Naive thymus-derived CD4-positive, alpha-beta T cell (primary cell): ENCODE measurements at regions not wholly inside any gene's neighbourhood (a gene's known extent, or its start where the extent isn't known, plus 50 kb on each side); places are given as distances from the start of the nearest gene placed in this dataset.

ENCODE experiments used
- ATAC-seq: fragments of 150-1000 bp; cut with Tn5 transposase; 2 replicates; pipeline ENCODE4 v1.10.0; 2021; ENCODE audit warnings: mild to moderate bottlenecking, moderate library complexity
- CTCF ChIA-PET: fragments of 350-600 bp; sonication (Branson Sonifier 250); formaldehyde crosslinking; loops from one replicate; lab custom pipeline; 2021; ENCODE audit warnings: antibody characterized with exemption; lab: Charles Lee
- POLR2A ChIA-PET: fragments of 350-600 bp; sonication (Branson Sonifier 250); formaldehyde crosslinking; loops from one replicate; lab custom pipeline; 2021; ENCODE audit warnings: antibody characterized with exemption, inconsistent platforms; lab: Charles Lee
- DNase-seq, 9 donors: peaks; one replicate each; pipeline versions ENCODE4 v3.0.0 to v3.0.0-alpha.2; 2020 to 2022; ENCODE audit warnings: mixed read lengths in 1 of 9
- H3K27ac ChIP-seq: one replicate; pipeline ENCODE4 v1.7.0; 2013; ENCODE audit warnings: mild to moderate bottlenecking, low read depth, low read length, moderate library complexity
- H3K27me3 ChIP-seq, 2 donors: one replicate each; pipeline ENCODE4 v1.7.0; 2013; ENCODE audit warnings: low read length in 2 of 2, mild to moderate bottlenecking in 2 of 2, moderate library complexity in 2 of 2; ENCODE audit not compliant: control insufficient read depth in 2 of 2, insufficient read depth in 2 of 2
- H3K36me3 ChIP-seq, 3 experiments: 1 replicate in 2 of 3; 2 replicates in 1 of 3; pipeline ENCODE4 v1.7.0; 2013; ENCODE audit warnings: low read length in 3 of 3, mild to moderate bottlenecking in 3 of 3, moderate library complexity in 1 of 3; ENCODE audit not compliant: insufficient read depth in 3 of 3, control insufficient read depth in 2 of 3
- H3K4me1 ChIP-seq, 2 donors: one replicate each; pipeline ENCODE4 v1.7.0; 2013; ENCODE audit warnings: low read length in 2 of 2, mild to moderate bottlenecking in 2 of 2, moderate library complexity in 1 of 2; ENCODE audit not compliant: control insufficient read depth in 2 of 2, insufficient read depth in 2 of 2
- H3K4me3 ChIP-seq: 2 replicates; pipeline ENCODE4 v1.7.0; 2013; ENCODE audit warnings: mild to moderate bottlenecking, low read length
- H3K9me3 ChIP-seq, 3 experiments: 1 replicate in 2 of 3; 2 replicates in 1 of 3; pipeline ENCODE4 v1.7.0; 2013; ENCODE audit warnings: low read length in 3 of 3; ENCODE audit not compliant: control insufficient read depth in 2 of 3
- H3K27ac Mint-ChIP-seq, 9 donors: one replicate each; pipeline ENCODE4 v1.8.0; 2020 to 2022; ENCODE audit warnings: mixed read lengths in 9 of 9, mild to moderate bottlenecking in 8 of 9, moderate library complexity in 5 of 9, inconsistent platforms in 2 of 9
- H3K27me3 Mint-ChIP-seq, 5 donors: one replicate each; pipeline ENCODE4 v1.8.0; 2021 to 2022; ENCODE audit warnings: mixed read lengths in 5 of 5, mild to moderate bottlenecking in 1 of 5
- H3K36me3 Mint-ChIP-seq, 5 donors: one replicate each; pipeline ENCODE4 v1.8.0; 2020 to 2022; ENCODE audit warnings: mixed read lengths in 5 of 5, mild to moderate bottlenecking in 3 of 5, inconsistent platforms in 1 of 5
- H3K4me1 Mint-ChIP-seq, 7 donors: one replicate each; pipeline ENCODE4 v1.8.0; 2020 to 2022; ENCODE audit warnings: mixed read lengths in 7 of 7, mild to moderate bottlenecking in 3 of 7, inconsistent platforms in 1 of 7
- H3K4me3 Mint-ChIP-seq, 10 donors: one replicate each; pipeline ENCODE4 v1.8.0; 2020 to 2022; ENCODE audit warnings: mild to moderate bottlenecking in 10 of 10, mixed read lengths in 10 of 10, moderate library complexity in 6 of 10, inconsistent platforms in 2 of 10
- H3K9me3 Mint-ChIP-seq, 11 donors: one replicate each; pipeline ENCODE4 v1.8.0; 2020 to 2022; ENCODE audit warnings: mixed read lengths in 11 of 11, mild to moderate bottlenecking in 4 of 11, inconsistent platforms in 1 of 11, moderate library complexity in 1 of 11
- intact Hi-C, 2 donors: fragments of 100-400 bp; cut with micrococcal nuclease; formaldehyde crosslinking; loops; one replicate each; pipeline ENCODE4 v1.15.1; 2023

DNA sequence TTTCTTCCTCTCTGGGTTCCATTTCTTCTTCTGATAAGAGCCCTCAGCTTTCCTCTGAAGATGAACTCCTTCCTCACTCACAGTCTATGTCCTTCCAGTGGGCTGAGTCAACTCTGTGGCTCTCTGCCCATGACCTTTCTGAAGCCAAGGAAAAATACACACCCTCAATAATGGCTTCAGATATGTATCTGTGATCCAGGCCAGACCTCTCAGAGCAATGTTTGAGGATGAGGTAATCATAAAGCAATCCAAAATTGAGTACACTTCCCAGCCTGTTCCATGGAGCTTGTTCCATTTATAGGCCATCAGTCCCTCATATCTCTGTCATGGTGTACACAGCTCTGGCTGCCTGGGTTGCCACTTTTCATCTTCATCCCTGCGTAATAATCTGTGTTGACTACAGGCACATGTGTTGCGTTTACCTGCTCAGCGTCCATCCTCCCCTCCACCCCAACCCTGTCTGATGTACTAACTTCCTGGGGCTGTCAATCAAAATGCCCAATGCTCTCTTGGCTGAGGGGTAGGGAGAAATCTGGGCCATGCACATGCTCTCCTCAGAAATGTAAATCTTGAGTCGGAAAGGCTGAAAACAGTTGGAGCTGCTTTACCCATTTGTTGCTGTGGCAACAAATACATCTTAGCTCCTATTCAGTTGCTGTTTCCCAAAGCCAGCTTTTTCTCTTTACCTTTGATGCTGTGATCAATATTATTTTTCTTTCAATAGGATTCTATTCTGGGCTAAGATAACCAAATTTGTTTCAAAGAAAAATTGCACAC, 377.8 kb upstream of the TMEM132C start:
- intact Hi-C loops = no loop called here

DNA sequence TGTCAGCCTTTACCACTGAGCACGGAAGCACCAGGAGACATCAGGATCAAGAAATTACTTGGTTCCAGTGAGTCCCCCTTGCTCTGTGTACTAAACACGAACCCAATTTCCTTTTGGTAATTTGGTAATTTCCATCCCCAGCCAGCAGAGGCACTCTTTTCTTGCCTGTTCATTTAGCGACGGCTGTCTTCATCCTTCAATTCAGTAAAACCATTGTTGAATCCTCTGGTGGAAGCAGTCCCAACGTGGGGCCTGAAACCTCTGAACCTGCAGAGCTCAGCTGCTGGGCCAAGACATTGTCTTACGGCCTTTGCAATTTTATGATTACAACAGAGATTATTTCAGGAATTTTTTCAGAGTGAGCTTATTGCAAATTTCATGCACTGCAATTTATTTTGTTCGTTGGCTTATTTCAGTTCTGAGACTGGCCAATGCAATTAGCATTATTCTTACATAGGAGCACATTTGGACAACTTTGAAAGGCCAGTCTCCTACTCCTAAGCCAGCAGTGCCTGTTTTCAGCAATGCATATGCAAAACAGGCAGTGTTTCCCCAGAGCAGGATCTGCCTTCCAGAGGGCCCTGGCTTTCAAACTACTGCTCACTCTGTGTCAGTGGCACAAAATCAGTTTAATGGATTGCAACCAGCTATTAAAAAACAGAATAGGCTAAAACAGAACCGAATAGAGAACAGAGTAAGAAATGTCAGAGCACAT, 372.9 kb upstream of the TMEM132C start:
- no peaks in the 10 kb centered on the region for H3K27me3 ChIP-seq
- H3K36me3 ChIP-seq = no peaks in the 10 kb centered on the region
- ChIA-PET POLR2A (no interaction called here), CTCF (no interaction called here)
- H3K36me3 Mint-ChIP-seq = no peaks in the 10 kb centered on the region
- no peaks in the 10 kb centered on the region for H3K4me1 Mint-ChIP-seq
- H3K4me3 ChIP-seq = no peak overlapping the region
- peaks cover 0 to 14% (median 6%) of the 10 kb centered on the region in 11 donors for H3K9me3 Mint-ChIP-seq
- no peak for DNase-seq
- intact Hi-C loops = no loop called here
- no peaks in the 10 kb centered on the region for H3K27me3 Mint-ChIP-seq
- H3K9me3 ChIP-seq = no peaks in the 10 kb centered on the region
- no peak overlapping the region for H3K27ac ChIP-seq
- no peak overlapping the region for H3K4me3 Mint-ChIP-seq
- no peaks in the 10 kb centered on the region for H3K4me1 ChIP-seq
- H3K27ac Mint-ChIP-seq = no peak overlapping the region
- ATAC-seq = no peak

More for the DNA sequence above, 377.8 kb upstream of the TMEM132C start:
- CTCF ChIA-PET = no interaction called here
- H3K4me3 Mint-ChIP-seq = no peak overlapping the region
- DNase-seq (no peak), ATAC-seq (no peak)
- no peaks in the 10 kb centered on the region for H3K4me1 Mint-ChIP-seq
- H3K27me3 Mint-ChIP-seq = no peaks in the 10 kb centered on the region
- no peaks in the 10 kb centered on the region for H3K36me3 Mint-ChIP-seq
- H3K9me3 Mint-ChIP-seq = peaks cover 0 to 18% (median 3%) of the 10 kb centered on the region in 11 donors
- Histone ChIP-seq H3K27ac (no peak overlapping the region), H3K36me3 (no peaks in the 10 kb centered on the region), H3K4me1 (no peaks in the 10 kb centered on the region), H3K4me3 (no peak overlapping the region), H3K27me3 (no peaks in the 10 kb centered on the region), H3K9me3 (no peaks in the 10 kb centered on the region)
- POLR2A ChIA-PET = no interaction called here
- no peak overlapping the region for H3K27ac Mint-ChIP-seq

DNA sequence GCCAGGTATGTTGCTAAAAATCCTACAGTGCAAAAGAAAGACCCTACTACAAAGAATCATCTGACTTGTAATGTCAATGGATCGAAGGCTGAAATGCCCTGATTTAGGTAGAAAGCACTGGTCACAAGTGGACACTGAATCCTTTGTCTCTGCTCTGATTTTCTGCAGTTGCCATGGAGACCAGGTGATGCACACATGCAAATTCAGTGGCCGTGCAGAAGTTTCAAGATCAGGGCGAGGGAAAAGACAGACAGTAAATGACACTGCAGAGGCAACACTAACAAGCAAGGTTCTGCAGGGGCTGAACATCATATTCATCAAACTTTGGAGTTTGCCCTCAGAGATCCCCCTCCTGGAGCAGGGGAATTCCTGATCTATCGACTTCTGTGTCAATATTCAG, 370.3 kb upstream of the TMEM132C start:
- H3K27ac ChIP-seq = no peak overlapping the region
- H3K9me3 Mint-ChIP-seq = peaks cover 0 to 16% (median 4%) of the 10 kb centered on the region in 11 donors

GRCh38 chr12:127898616-127899015, 368.4 kb upstream of the TMEM132C start:
- ChIA-PET POLR2A (no interaction called here), CTCF (no interaction called here)
- no peaks in the 10 kb centered on the region for H3K9me3 ChIP-seq
- H3K27me3 Mint-ChIP-seq = no peaks in the 10 kb centered on the region
- H3K9me3 Mint-ChIP-seq = peaks cover 0 to 19% (median 3%) of the 10 kb centered on the region in 11 donors
- intact Hi-C loops = no loop called here
- no peaks in the 10 kb centered on the region for H3K27me3 ChIP-seq
- H3K4me1 Mint-ChIP-seq = no peaks in the 10 kb centered on the region
- DNase-seq (no peak), ATAC-seq (no peak)
- H3K36me3 Mint-ChIP-seq = no peaks in the 10 kb centered on the region
- H3K4me3 ChIP-seq = no peak overlapping the region
- H3K4me3 Mint-ChIP-seq = no peak overlapping the region
- no peaks in the 10 kb centered on the region for H3K36me3 ChIP-seq
- H3K27ac ChIP-seq = no peak overlapping the region
- no peak overlapping the region for H3K27ac Mint-ChIP-seq
- no peaks in the 10 kb centered on the region for H3K4me1 ChIP-seq

More for the DNA sequence above, 370.3 kb upstream of the TMEM132C start:
- Histone ChIP-seq H3K36me3 (no peaks in the 10 kb centered on the region), H3K9me3 (no peaks in the 10 kb centered on the region), H3K4me3 (no peak overlapping the region), H3K27me3 (no peaks in the 10 kb centered on the region), H3K4me1 (no peaks in the 10 kb centered on the region)
- H3K27ac Mint-ChIP-seq = no peak overlapping the region
- H3K4me3 Mint-ChIP-seq = no peak overlapping the region
- ATAC-seq (no peak), DNase-seq (no peak)
- no peaks in the 10 kb centered on the region for H3K4me1 Mint-ChIP-seq
- CTCF ChIA-PET = no interaction called here
- no peaks in the 10 kb centered on the region for H3K27me3 Mint-ChIP-seq
- POLR2A ChIA-PET = no interaction called here
- intact Hi-C loops = no loop called here
- H3K36me3 Mint-ChIP-seq = no peaks in the 10 kb centered on the region

DNA sequence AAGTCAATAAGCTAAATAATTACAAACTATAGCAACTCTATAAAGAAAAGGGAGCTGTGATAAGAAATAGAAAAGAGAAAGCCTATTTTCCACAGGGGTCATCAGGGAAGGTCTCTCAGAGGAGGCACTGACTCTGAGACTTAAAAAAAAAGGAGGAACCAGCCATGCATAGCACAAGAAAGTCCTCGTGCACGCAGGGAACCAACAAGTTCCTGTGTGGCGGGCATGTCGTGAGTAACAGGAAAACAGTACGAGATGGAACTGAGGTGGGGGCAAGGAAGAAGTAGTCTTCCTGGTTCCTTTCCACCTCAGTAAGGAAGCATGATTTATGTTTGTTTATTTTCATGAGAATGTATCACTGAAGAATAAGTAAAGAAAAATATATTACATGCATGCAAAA, 367.0 kb upstream of the TMEM132C start:
- intact Hi-C loops = no loop called here
- DNase-seq (no peak), ATAC-seq (no peak)
- CTCF ChIA-PET = no interaction called here
- H3K27me3 Mint-ChIP-seq = no peaks in the 10 kb centered on the region
- POLR2A ChIA-PET = no interaction called here
- no peak overlapping the region for H3K27ac Mint-ChIP-seq
- Histone ChIP-seq H3K9me3 (no peaks in the 10 kb centered on the region), H3K4me3 (no peak overlapping the region), H3K36me3 (no peaks in the 10 kb centered on the region), H3K27ac (no peak overlapping the region), H3K4me1 (no peaks in the 10 kb centered on the region), H3K27me3 (no peaks in the 10 kb centered on the region)
- no peaks in the 10 kb centered on the region for H3K36me3 Mint-ChIP-seq
- H3K4me3 Mint-ChIP-seq = no peak overlapping the region
- H3K9me3 Mint-ChIP-seq = peaks cover 0 to 17% (median 6%) of the 10 kb centered on the region in 11 donors
- H3K4me1 Mint-ChIP-seq = no peaks in the 10 kb centered on the region

GRCh38 chr12:127900386-127900785, 366.6 kb upstream of the TMEM132C start:
- Histone ChIP-seq H3K27me3 (no peaks in the 10 kb centered on the region), H3K27ac (no peak overlapping the region), H3K9me3 (no peaks in the 10 kb centered on the region), H3K36me3 (no peaks in the 10 kb centered on the region), H3K4me3 (no peak overlapping the region), H3K4me1 (no peaks in the 10 kb centered on the region)
- H3K4me1 Mint-ChIP-seq = no peaks in the 10 kb centered on the region
- H3K27ac Mint-ChIP-seq = no peak overlapping the region
- intact Hi-C loops = no loop called here
- no peaks in the 10 kb centered on the region for H3K27me3 Mint-ChIP-seq
- no peak for ATAC-seq
- DNase-seq = no peak
- POLR2A ChIA-PET = no interaction called here
- no peak overlapping the region for H3K4me3 Mint-ChIP-seq
- peaks cover 0 to 18% (median 8%) of the 10 kb centered on the region in 11 donors for H3K9me3 Mint-ChIP-seq
- peaks cover 0 to 3% (median 0%) of the 10 kb centered on the region in 5 donors for H3K36me3 Mint-ChIP-seq
- CTCF ChIA-PET = no interaction called here

GRCh38 chr12:127903146-127903545, 363.8 kb upstream of the TMEM132C start:
- no peak overlapping the region for H3K4me3 ChIP-seq
- POLR2A ChIA-PET = no interaction called here
- Mint-ChIP-seq H3K9me3 (peaks cover 0 to 33% (median 8%) of the 10 kb centered on the region in 11 donors), H3K36me3 (peaks cover 0 to 4% (median 0%) of the 10 kb centered on the region in 5 donors), H3K4me3 (no peak overlapping the region), H3K4me1 (no peaks in the 10 kb centered on the region), H3K27me3 (no peaks in the 10 kb centered on the region), H3K27ac (no peak overlapping the region)
- H3K9me3 ChIP-seq = no peaks in the 10 kb centered on the region
- CTCF ChIA-PET = no interaction called here
- no peaks in the 10 kb centered on the region for H3K36me3 ChIP-seq
- no peaks in the 10 kb centered on the region for H3K27me3 ChIP-seq
- DNase-seq (no peak), ATAC-seq (no peak)
- H3K27ac ChIP-seq = no peak overlapping the region
- intact Hi-C loops = no loop called here
- no peaks in the 10 kb centered on the region for H3K4me1 ChIP-seq
